ENCODE measurements at regions not wholly inside any gene's neighbourhood (a gene's known extent, or its start where the extent isn't known, plus 50 kb on each side); places are given as distances from the start of the nearest gene placed in this dataset.

GRCh38 chr1:157388057-157388456, 164.3 kb downstream of the FCRL5 start:
- Histone ChIP-seq H2AFZ (replicated peaks; ENCODE audit: low read length, poor library complexity) (no peak overlapping the region), H3K56ac (ENCODE audit: extremely low read depth, insufficient read depth, low read length) (no peak overlapping the region), H2AK5ac (ENCODE audit: low read depth, low read length) (no peak overlapping the region), H4K5ac (ENCODE audit: low read depth, low read length) (no peak overlapping the region), H4K8ac (ENCODE audit: low read depth in 2 of 2, low read length in 2 of 2) (no peak overlapping the region), H2BK15ac (ENCODE audit: low read depth, low read length) (no peak overlapping the region), H3K23ac (ENCODE audit: low read depth, low read length) (no peak overlapping the region), H2BK5ac (ENCODE audit: low read depth, low read length, poor library complexity, severe bottlenecking) (no peak overlapping the region), H2BK20ac (ENCODE audit: low read depth, low read length) (no peak overlapping the region), H3K9me3 (ENCODE audit: control insufficient read depth, insufficient read depth, low read length) (no peaks in the 10 kb centered on the region), H3K36me3 (ENCODE audit: control insufficient read depth, insufficient read depth, low read length) (no peaks in the 10 kb centered on the region), H2AK9ac (replicated peaks; ENCODE audit: low read depth, low read length, poor library complexity) (no peak overlapping the region), H3K14ac (replicated peaks; ENCODE audit: low read depth, low read length) (no peak overlapping the region), H3K18ac (ENCODE audit: low read depth, low read length) (no peak overlapping the region), H3K9ac (ENCODE audit: low read depth, low read length) (no peak overlapping the region), H3K79me1 (ENCODE audit: low read depth in 1 of 2, low read length in 2 of 2) (no peaks in the 10 kb centered on the region), H3K4ac (ENCODE audit: low read depth, low read length) (no peak overlapping the region), H3K27ac (ENCODE audit: insufficient read depth, low read length) (no peak overlapping the region), H4K91ac (ENCODE audit: insufficient read depth, low read depth, low read length) (no peak overlapping the region), H3K27me3 (ENCODE audit: control insufficient read depth, insufficient read depth, low read length) (peaks cover 2% of the 10 kb centered on the region; the same call in 1 of the 2 replicates), H2BK120ac (ENCODE audit: low read depth, low read length) (no peak overlapping the region), H3K9me1 (ENCODE audit: insufficient read depth, low read length) (no peaks in the 10 kb centered on the region), H4K20me1 (ENCODE audit: insufficient read depth, low read length) (no peaks in the 10 kb centered on the region), H3K4me2 (ENCODE audit: low read depth, low read length) (no peak overlapping the region), H3K4me3 (ENCODE audit: insufficient read depth, low read depth, low read length) (no peak overlapping the region), H3K4me1 (ENCODE audit: control insufficient read depth, insufficient read depth, low read length) (peaks cover 2% of the 10 kb centered on the region; the same call in 1 of the 2 replicates)
- no peak for TF ChIP-seq MAFK (IDR thresholded peaks at IDR 0.05; ENCODE audit: low read depth, low read length)
- DNase-seq (no peak), ATAC-seq (ENCODE audit: low read depth) (no peak)
- no TSS peak for BruUV-seq (replicated peaks)
- intact Hi-C loops (cut with micrococcal nuclease), result no loop called here
- in situ Hi-C loops (cut with MboI; ENCODE audit: low sequenced_read_pairs), result no loop called here
- ChIA-PET POLR2A (ENCODE audit: unreplicated experiment) (no interaction called here), CTCF (no interaction called here)
- dilution Hi-C loops (cut with HindIII; ENCODE audit: low sequenced_read_pairs, unreplicated experiment), result no loop called here
